Chondrocyte (in vitro differentiated cells): ENCODE measurements at regions not wholly inside any gene's neighbourhood (a gene's known extent, or its start where the extent isn't known, plus 50 kb on each side); places are given as distances from the start of the nearest gene placed in this dataset.
"Not testable (repeated sequence)": the region's sequence is repeated elsewhere in the genome, so short reads cannot be mapped to it uniquely, and the experiment has no call there.

Experiments used
- DNase-seq: peaks from one replicate; pipeline ENCODE4 v3.0.0; 2021; ENCODE audit warnings: mixed read lengths, low spot score
- H3K27ac Mint-ChIP-seq: one replicate; pipeline ENCODE4 v1.8.0; 2021; ENCODE audit warnings: mild to moderate bottlenecking, moderate library complexity, mixed read lengths; ENCODE audit not compliant: unreplicated experiment
- H3K27me3 Mint-ChIP-seq: 2 replicates; pipeline ENCODE4 v1.8.0; 2021; ENCODE audit warnings: low read depth, mixed read lengths
- H3K36me3 Mint-ChIP-seq: 2 replicates; pipeline ENCODE4 v1.8.0; 2021; ENCODE audit warnings: low read depth, mixed read lengths
- H3K4me1 Mint-ChIP-seq: 2 replicates; pipeline ENCODE4 v1.8.0; 2021; ENCODE audit warnings: low read depth, mild to moderate bottlenecking, mixed read lengths
- H3K4me3 Mint-ChIP-seq: one replicate; pipeline ENCODE4 v1.8.0; 2021; ENCODE audit warnings: mild to moderate bottlenecking, moderate library complexity, mixed read lengths; ENCODE audit not compliant: unreplicated experiment
- H3K9me3 Mint-ChIP-seq: 2 replicates; pipeline ENCODE4 v1.8.0; 2021; ENCODE audit warnings: low read depth, mixed read lengths
- TF ChIP-seq, protein P1 (sequence below): fragments of 200-600 bp; sonication (generic); IDR thresholded peaks from 2 replicates; pipeline ENCODE4 v1.5.0; 2021; ENCODE audit warnings: antibody characterized with exemption, mild to moderate bottlenecking, moderate library complexity

DNA sequence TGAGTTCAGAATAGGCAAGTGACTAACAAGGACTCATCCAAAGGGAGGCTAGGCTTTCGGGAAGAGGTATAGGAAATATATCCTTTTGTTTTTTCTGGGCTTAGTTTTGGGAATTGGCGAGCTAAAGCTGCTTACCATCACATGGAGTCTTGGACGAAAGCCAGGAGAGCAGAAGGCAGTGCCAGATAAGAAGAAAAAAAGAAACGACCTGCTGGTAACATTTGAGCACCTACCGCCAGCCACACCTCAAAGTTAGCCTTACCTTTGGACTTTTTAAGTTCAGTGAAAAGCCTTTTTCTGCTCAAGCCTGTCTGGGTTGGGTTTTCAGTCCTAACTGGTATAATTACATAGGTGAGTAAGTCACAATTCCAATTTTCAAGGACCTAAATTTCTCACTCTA, 85.1 kb upstream of the LCORL start:
- peaks cover 5% of the 10 kb centered on the region for H3K27me3 Mint-ChIP-seq
- H3K4me1 Mint-ChIP-seq = no peaks in the 10 kb centered on the region
- TF ChIP-seq, protein P1, sequence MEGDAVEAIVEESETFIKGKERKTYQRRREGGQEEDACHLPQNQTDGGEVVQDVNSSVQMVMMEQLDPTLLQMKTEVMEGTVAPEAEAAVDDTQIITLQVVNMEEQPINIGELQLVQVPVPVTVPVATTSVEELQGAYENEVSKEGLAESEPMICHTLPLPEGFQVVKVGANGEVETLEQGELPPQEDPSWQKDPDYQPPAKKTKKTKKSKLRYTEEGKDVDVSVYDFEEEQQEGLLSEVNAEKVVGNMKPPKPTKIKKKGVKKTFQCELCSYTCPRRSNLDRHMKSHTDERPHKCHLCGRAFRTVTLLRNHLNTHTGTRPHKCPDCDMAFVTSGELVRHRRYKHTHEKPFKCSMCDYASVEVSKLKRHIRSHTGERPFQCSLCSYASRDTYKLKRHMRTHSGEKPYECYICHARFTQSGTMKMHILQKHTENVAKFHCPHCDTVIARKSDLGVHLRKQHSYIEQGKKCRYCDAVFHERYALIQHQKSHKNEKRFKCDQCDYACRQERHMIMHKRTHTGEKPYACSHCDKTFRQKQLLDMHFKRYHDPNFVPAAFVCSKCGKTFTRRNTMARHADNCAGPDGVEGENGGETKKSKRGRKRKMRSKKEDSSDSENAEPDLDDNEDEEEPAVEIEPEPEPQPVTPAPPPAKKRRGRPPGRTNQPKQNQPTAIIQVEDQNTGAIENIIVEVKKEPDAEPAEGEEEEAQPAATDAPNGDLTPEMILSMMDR = no peak
- no peaks in the 10 kb centered on the region for H3K9me3 Mint-ChIP-seq
- no peak overlapping the region for H3K4me3 Mint-ChIP-seq
- no peak for DNase-seq
- H3K36me3 Mint-ChIP-seq = no peaks in the 10 kb centered on the region
- no peak overlapping the region for H3K27ac Mint-ChIP-seq

DNA sequence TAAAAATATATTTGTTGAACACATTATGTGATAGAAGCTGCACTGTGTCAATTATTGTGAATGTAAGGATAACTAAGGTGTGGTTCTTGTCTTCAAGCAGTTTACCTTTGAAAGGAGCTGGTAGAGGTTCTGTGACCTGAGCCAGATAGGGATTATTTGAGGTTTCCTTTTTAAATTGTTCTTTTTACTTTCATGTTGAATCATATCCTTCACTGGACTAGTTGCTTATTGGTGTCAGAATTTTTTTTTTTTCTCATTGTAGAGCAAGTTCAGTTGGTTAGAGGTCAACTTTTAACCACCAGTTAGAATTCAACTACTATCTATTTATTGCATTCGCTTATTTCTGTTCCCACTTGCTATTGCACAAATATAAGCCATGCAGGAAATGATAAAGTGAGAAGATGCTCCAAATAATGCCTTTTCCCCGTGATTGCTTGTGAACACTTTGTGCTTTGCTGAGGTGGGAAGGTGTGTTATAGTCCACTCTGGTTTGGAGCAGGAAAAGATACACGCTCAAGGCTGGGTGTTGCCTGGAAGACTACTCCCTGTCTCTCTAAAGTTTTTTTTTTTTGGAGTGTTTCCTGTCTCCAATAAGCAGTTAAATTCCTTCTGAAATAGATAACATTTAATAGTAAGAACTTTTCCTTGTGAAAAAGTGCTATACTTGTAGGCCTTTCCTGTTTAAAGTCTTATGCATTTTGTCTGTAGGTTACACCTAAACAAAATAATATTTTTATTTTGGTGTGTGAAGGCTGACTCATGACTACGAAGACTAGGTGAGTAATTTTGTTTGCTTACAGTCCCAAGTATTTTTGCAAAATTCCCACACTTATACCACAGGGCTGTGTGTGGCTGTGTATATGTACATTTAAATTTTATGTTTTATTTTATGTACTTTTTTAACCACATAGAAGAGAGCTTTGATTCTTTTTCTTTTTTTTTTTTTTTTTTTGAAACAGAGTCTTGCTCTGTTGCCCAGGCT, 83.8 kb upstream of the LCORL start:
- no peaks in the 10 kb centered on the region for H3K36me3 Mint-ChIP-seq
- DNase-seq = no peak
- TF ChIP-seq, protein P1 = no peak
- H3K9me3 Mint-ChIP-seq = no peaks in the 10 kb centered on the region
- no peak overlapping the region for H3K4me3 Mint-ChIP-seq
- no peaks in the 10 kb centered on the region for H3K4me1 Mint-ChIP-seq
- no peak overlapping the region for H3K27ac Mint-ChIP-seq
- peaks cover 5% of the 10 kb centered on the region for H3K27me3 Mint-ChIP-seq

DNA sequence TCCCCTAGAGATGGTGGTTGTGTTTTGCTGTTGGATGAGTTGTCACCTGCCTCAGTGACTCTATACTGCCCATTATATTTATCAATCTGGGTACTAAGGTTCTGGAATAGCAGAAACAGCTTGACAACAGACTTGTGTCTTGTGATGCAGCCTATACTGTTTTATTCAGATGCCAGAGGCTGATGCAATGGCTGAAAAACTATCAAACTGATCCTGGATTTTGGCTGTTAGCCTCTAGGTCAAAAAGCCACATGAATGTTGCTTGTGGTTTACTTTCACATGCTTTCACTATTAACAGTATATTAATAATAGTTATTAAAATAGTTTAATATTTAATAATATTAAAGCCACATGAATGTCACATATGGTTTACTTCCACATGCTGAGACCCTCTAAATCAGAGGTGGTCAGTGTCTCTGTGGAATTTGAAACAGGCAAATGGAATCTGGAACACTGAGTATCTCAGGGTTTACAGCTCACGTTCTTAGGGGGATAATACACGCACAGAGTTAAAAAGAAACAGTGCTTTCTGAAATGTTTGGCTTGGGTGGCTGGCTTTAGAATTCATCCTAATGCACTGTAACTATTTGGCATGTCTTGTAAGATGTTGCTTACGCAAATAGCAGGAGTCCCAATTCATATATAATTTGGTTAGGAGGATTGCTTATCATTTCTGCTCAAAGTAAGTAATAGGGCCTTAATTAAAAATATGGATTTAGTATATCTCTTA, 82.5 kb upstream of the LCORL start:
- Mint-ChIP-seq H3K36me3 (no peaks in the 10 kb centered on the region), H3K27ac (no peak overlapping the region), H3K27me3 (peaks cover 5% of the 10 kb centered on the region), H3K4me3 (no peak overlapping the region), H3K4me1 (no peaks in the 10 kb centered on the region), H3K9me3 (no peaks in the 10 kb centered on the region)
- no peak for DNase-seq
- TF ChIP-seq, protein P1 = no peak

DNA sequence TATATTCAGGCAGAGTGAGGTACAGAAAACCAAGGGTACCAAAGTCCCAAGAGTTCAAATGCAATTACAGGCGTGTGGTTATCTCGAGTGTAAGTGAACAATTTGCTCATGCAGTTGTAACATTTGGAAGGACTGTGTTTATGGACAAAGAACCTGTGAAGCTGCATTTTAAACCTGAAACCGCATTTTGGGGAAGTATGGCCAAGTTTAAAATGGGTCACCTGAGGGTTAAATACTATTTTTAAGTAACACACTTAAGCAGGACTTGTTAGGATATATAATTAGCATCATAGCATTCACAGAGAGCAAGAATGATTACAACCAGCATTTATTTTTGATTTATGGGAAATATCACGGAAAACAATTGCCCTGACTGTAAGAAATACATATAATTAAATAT, 79.1 kb upstream of the LCORL start:
- TF ChIP-seq, protein P1 = no peak
- no peaks in the 10 kb centered on the region for H3K36me3 Mint-ChIP-seq
- peaks cover 4% of the 10 kb centered on the region for H3K27me3 Mint-ChIP-seq

DNA sequence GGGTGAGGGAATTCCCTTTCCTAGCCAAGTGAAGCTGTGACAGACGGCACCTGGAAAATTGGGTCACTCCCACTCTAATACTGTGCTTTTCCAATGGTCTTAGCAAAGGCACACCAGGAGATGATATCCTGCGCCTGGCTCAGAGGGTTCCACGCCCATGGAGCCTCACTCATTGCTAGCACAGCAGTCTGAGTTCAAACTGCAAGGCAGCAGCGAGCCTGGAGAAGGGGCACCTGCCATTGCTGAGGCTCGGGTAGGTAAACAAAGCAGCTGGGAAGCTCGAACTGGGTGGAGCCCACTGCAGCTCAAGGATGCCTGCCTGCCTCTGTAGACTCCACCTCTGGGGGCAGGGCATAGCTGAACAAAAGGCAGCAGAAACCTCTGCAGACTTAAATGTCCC, 68.9 kb upstream of the LCORL start:
- H3K27ac Mint-ChIP-seq, H3K4me3 Mint-ChIP-seq, DNase-seq: not testable (repeated sequence)

More for the DNA sequence above, 79.1 kb upstream of the LCORL start:
- Mint-ChIP-seq H3K4me1 (no peaks in the 10 kb centered on the region), H3K4me3 (no peak overlapping the region), H3K27ac (no peak overlapping the region), H3K9me3 (no peaks in the 10 kb centered on the region)
- no peak for DNase-seq

More for the DNA sequence above, 68.9 kb upstream of the LCORL start:
- peaks cover 24% of the 10 kb centered on the region for H3K9me3 Mint-ChIP-seq
- H3K4me1 Mint-ChIP-seq, H3K27me3 Mint-ChIP-seq, H3K36me3 Mint-ChIP-seq: not testable (repeated sequence)
